Mesothelial cell of epicardium (in vitro differentiated cells): ENCODE measurements at regions not wholly inside any gene's neighbourhood (a gene's known extent, or its start where the extent isn't known, plus 50 kb on each side); places are given as distances from the start of the nearest gene placed in this dataset.

Experiments
- DNase-seq, 2 experiments: peaks; one replicate each; pipeline ENCODE4 v3.0.0; 2021; ENCODE audit warnings: low spot score in 2 of 2; ENCODE audit not compliant: unreplicated experiment in 2 of 2
- H3K27ac Mint-ChIP-seq: 2 replicates; pipeline ENCODE4 v1.8.0; 2021; ENCODE audit warnings: mixed read lengths
- H3K27me3 Mint-ChIP-seq: 2 replicates; pipeline ENCODE4 v1.8.0; 2021; ENCODE audit warnings: low read depth, mixed read lengths
- H3K36me3 Mint-ChIP-seq: 2 replicates; pipeline ENCODE4 v1.8.0; 2021; ENCODE audit warnings: mixed read lengths
- H3K4me1 Mint-ChIP-seq: 2 replicates; pipeline ENCODE4 v1.8.0; 2021; ENCODE audit warnings: mixed read lengths
- H3K4me3 Mint-ChIP-seq: 2 replicates; pipeline ENCODE4 v1.8.0; 2021; ENCODE audit warnings: mild to moderate bottlenecking, moderate library complexity, mixed read lengths
- H3K9me3 Mint-ChIP-seq: 2 replicates; pipeline ENCODE4 v1.8.0; 2021; ENCODE audit warnings: mixed read lengths
- CTCF ChIP-seq: fragments of 200-600 bp; sonication (generic); IDR thresholded peaks from one replicate; pipeline ENCODE4 v1.5.0; 2021; ENCODE audit warnings: antibody characterized with exemption; ENCODE audit not compliant: unreplicated experiment

- Mint-ChIP-seq H3K4me3 (no peak overlapping the region), H3K27me3 (no peaks in the 10 kb centered on the region), H3K27ac (no peak overlapping the region), H3K4me1 (peaks cover 4% of the 10 kb centered on the region), H3K9me3 (peaks cover 9% of the 10 kb centered on the region), H3K36me3 (no peaks in the 10 kb centered on the region)
- no peak for DNase-seq
- TF ChIP-seq CTCF: no peak
These were observed 115.0 kb upstream of the MEF2C start for GRCh38 chr5:88997937-88998336.

DNA sequence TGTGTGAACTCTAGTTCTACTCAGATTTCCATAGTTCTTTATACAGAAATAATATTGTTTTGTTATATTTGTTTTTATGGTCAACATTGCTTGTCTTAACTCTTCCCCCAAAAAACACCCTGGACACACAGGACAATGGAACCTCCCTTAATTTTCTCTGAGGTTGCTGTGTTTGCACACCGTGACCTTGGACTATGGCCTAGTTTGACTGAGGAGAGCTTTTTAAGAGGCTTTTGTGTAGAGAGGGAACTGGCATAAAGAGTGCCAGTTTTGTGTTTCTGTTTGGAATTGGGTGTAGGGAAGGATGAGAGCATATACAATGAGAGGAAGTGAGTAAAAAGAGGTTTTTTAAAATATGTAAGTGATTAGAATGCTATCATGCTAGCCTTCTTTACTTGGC lies 101.1 kb upstream of the MEF2C start:
- no peak overlapping the region for H3K4me3 Mint-ChIP-seq
- H3K27me3 Mint-ChIP-seq: peaks cover 3% of the 10 kb centered on the region

DNA sequence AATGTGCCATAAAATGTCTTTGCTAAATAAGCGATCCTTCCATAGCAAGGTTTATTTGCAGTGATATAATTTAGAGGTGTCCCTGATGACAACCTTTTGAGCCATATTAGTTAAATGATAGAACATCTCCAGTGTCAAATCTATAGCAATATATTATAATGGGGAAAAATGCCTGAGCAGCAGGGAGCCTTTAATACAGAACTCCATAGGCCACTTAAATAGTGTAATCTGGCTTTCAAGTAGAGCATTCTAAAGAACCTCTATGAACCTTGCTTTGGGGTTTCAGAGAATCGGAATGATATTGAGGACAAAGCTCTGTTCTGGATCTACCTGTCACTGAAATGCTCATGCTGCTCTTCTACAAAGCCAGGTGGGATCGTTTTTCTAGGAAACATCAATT lies 96.7 kb upstream of the MEF2C start:
- Mint-ChIP-seq H3K4me3 (no peak overlapping the region), H3K36me3 (no peaks in the 10 kb centered on the region), H3K4me1 (no peaks in the 10 kb centered on the region), H3K27me3 (no peaks in the 10 kb centered on the region), H3K9me3 (no peaks in the 10 kb centered on the region), H3K27ac (no peak overlapping the region)
- no peak for DNase-seq
- no peak for TF ChIP-seq CTCF

More for the DNA sequence above, 101.1 kb upstream of the MEF2C start:
- Mint-ChIP-seq H3K27ac (no peak overlapping the region), H3K36me3 (no peaks in the 10 kb centered on the region), H3K4me1 (no peaks in the 10 kb centered on the region), H3K9me3 (peaks cover 5% of the 10 kb centered on the region)
- no peak for TF ChIP-seq CTCF
- no peak for DNase-seq

- no peak for TF ChIP-seq CTCF
- no peak for DNase-seq
- Mint-ChIP-seq H3K27me3 (no peaks in the 10 kb centered on the region), H3K4me3 (no peak overlapping the region), H3K4me1 (no peaks in the 10 kb centered on the region), H3K9me3 (no peaks in the 10 kb centered on the region), H3K36me3 (no peaks in the 10 kb centered on the region), H3K27ac (no peak overlapping the region)
These were observed 96.3 kb upstream of the MEF2C start for GRCh38 chr5:88979244-88979643.

DNA sequence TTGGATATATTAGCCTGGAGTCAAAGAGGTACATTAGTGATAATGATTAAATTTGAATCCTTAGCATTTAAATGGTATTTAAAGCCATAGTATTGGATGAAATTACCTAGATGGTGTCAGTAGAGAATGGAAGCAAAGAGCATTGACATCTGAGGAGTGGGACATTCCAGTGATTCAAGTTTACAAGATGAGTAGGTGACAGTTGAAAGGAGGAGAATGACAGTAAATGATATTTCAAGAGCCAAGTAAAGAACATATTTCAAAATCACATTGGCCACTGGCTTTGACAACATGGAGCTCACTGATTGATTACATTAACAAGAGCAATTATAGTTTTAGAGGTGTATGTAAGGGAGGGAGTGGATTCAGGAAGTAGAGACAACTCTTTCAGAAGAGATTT lies 93.9 kb upstream of the MEF2C start:
- Mint-ChIP-seq H3K27me3 (no peaks in the 10 kb centered on the region), H3K36me3 (no peaks in the 10 kb centered on the region), H3K9me3 (no peaks in the 10 kb centered on the region), H3K27ac (no peak overlapping the region), H3K4me3 (no peak overlapping the region), H3K4me1 (no peaks in the 10 kb centered on the region)
- DNase-seq: no peak
- TF ChIP-seq CTCF: no peak
